Spleen (tissue), 11 donors: ENCODE measurements at regions not wholly inside any gene's neighbourhood (a gene's known extent, or its start where the extent isn't known, plus 50 kb on each side); places are given as distances from the start of the nearest gene placed in this dataset.

Experiments
- DNase-seq: peaks from one replicate; pipeline ENCODE4 v3.0.0-alpha.2; 2020
- H3K27ac ChIP-seq, 8 donors: fragments of 200-600 bp; sonication (generic) in 7 of 8; 1 replicate in 4 of 8; 2 replicates in 4 of 8; pipeline versions ENCODE4 v1.5.0 to v1.8.0; 2016 to 2021; ENCODE audit warnings: inconsistent platforms in 4 of 8, mild to moderate bottlenecking in 4 of 8, moderate library complexity in 1 of 8
- H3K27me3 ChIP-seq, 7 donors: fragments of 200-600 bp; sonication (generic) in 6 of 7; replicated peaks in 1 of 7; 1 replicate in 4 of 7; 2 replicates in 3 of 7; pipeline versions ENCODE4 v1.5.0 to v1.8.0; 2016 to 2021; ENCODE audit warnings: inconsistent platforms in 3 of 7, mild to moderate bottlenecking in 1 of 7
- H3K36me3 ChIP-seq, 6 donors: fragments of 200-600 bp; sonication (generic) in 5 of 6; 1 replicate in 4 of 6; 2 replicates in 2 of 6; pipeline versions ENCODE4 v1.5.0 to v1.8.0; 2016 to 2021; ENCODE audit warnings: inconsistent platforms in 2 of 6
- H3K4me1 ChIP-seq, 6 donors: fragments of 200-600 bp; sonication (generic) in 5 of 6; 1 replicate in 3 of 6; 2 replicates in 3 of 6; pipeline versions ENCODE4 v1.5.0 to v1.8.0; 2016 to 2021; ENCODE audit warnings: inconsistent platforms in 3 of 6
- H3K4me3 ChIP-seq, 8 donors: fragments of 200-600 bp; sonication (generic) in 7 of 8; 1 replicate in 4 of 8; 2 replicates in 4 of 8; pipeline versions ENCODE4 v1.5.0 to v1.8.0; 2016 to 2021; ENCODE audit warnings: inconsistent platforms in 4 of 8, mild to moderate bottlenecking in 4 of 8, moderate library complexity in 2 of 8
- H3K9me3 ChIP-seq, 8 donors: fragments of 200-600 bp; sonication (generic) in 7 of 8; 1 replicate in 4 of 8; 2 replicates in 4 of 8; pipeline versions ENCODE4 v1.5.0 to v1.8.0; 2016 to 2021; ENCODE audit warnings: inconsistent platforms in 4 of 8
- CTCF ChIP-seq, 11 experiments: fragments of 200-600 bp in 7 of 11; fragments of 450-650 bp in 4 of 11; sonication (generic) in 4 of 11; IDR thresholded peaks in 8 of 11; conservative IDR thresholded peaks in 3 of 11; 1 replicate in 7 of 11; 2 replicates in 4 of 11; pipeline versions ENCODE4 v1.4.0 to v1.8.0; 2016 to 2021; ENCODE audit warnings: antibody characterized with exemption in 11 of 11, inconsistent platforms in 4 of 11, mild to moderate bottlenecking in 1 of 11
- POLR2A ChIP-seq, 3 donors: fragments of 450-650 bp; IDR thresholded peaks; one replicate each; pipeline ENCODE4 v1.5.1; 2017; ENCODE audit warnings: antibody characterized with exemption in 3 of 3, mild to moderate bottlenecking in 1 of 3
- POLR2AphosphoS5 ChIP-seq, 3 donors: sonication (generic); formaldehyde crosslinking; IDR thresholded peaks; one replicate each; pipeline ENCODE4 v1.5.1; 2017; ENCODE audit warnings: antibody characterized with exemption in 3 of 3
- WGBS, 5 donors: extraction: QIAGEN DNeasy Blood & Tissue Kit in 3 of 5; methylation state at CpG; one replicate each; pipeline versions ENCODE4 v1.1.5 to v1.1.7; 2013 to 2018; 5-methylcytosine and 5-hydroxymethylcytosine counted together
- intact Hi-C: fragments of 100-400 bp; cut with DNase I; formaldehyde crosslinking; loops from one replicate; pipeline ENCODE4 v1.15.0; 2023; ENCODE audit warnings: low total_unique reads
- donor health status: healthy with polysubstance abuse.
- donor health status: DM: no; HTN: no; CAD: no; lungs with moderate emphysema.
- donor health status: DM: no; HTN: no; CAD: no.
- donor health status: Bipolar disorder and iron deficiency.
- donor health status: healthy.
- donor health status: DM: no; HTN: no; CAD: no.
- donor health status: DM: yes; HTN: yes; CAD: no.

- intact Hi-C loops: no loop called here
- Histone ChIP-seq H3K9me3 (peaks cover 0 to 4% (median 0%) of the 10 kb centered on the region in 8 donors), H3K4me1 (peaks cover 0 to 3% (median 0%) of the 10 kb centered on the region in 6 donors), H3K4me3 (no peak overlapping the region), H3K27me3 (peaks cover 0 to 44% (median 0%) of the 10 kb centered on the region in 7 donors), H3K27ac (no peak overlapping the region), H3K36me3 (no peaks in the 10 kb centered on the region)
- DNase-seq: no peak
- TF ChIP-seq POLR2A (IDR thresholded peaks at IDR 0.05): no peak
- TF ChIP-seq POLR2AphosphoS5 (IDR thresholded peaks at IDR 0.05): no peak
- no peak for TF ChIP-seq CTCF (IDR thresholded peaks at IDR 0.05 in 8 of 11, conservative IDR thresholded peaks at IDR 0.05 in 3 of 11)
- 33 to 54% (median 38%) methylated on average over 2 of the region's 2 CpGs for WGBS, 5 donors
Observed at GRCh38 chr16:86975445-86975844, 341.7 kb downstream of the C16orf95 start.

GRCh38 chr16:86977076-86977676 is 340.0 kb downstream of the C16orf95 start:
- peaks cover 0 to 37% (median 0%) of the 10 kb centered on the region in 7 donors for H3K27me3 ChIP-seq
- no peak for TF ChIP-seq POLR2AphosphoS5 (IDR thresholded peaks at IDR 0.05)
- TF ChIP-seq POLR2A (IDR thresholded peaks at IDR 0.05): no peak
- TF ChIP-seq CTCF (IDR thresholded peaks at IDR 0.05 in 8 of 11, conservative IDR thresholded peaks at IDR 0.05 in 3 of 11): no peak
- intact Hi-C loops: no loop called here
- H3K4me1 ChIP-seq: no peaks in the 10 kb centered on the region
- H3K4me3 ChIP-seq: no peak overlapping the region
- DNase-seq: no peak
- H3K36me3 ChIP-seq: no peaks in the 10 kb centered on the region
- H3K9me3 ChIP-seq: peaks cover 0 to 4% (median 0%) of the 10 kb centered on the region in 8 donors
- 85 to 92% (median 87%) methylated on average over 10 to 17 of the region's 17 CpGs for WGBS, 5 donors
- H3K27ac ChIP-seq: no peak overlapping the region

GRCh38 chr16:86978445-86979030 is 338.7 kb downstream of the C16orf95 start:
- WGBS, 5 donors: 73 to 87% (median 82%) methylated on average over 10 to 12 of the region's 12 CpGs
- TF ChIP-seq CTCF (IDR thresholded peaks at IDR 0.05 in 8 of 11, conservative IDR thresholded peaks at IDR 0.05 in 3 of 11) (no peak), POLR2AphosphoS5 (IDR thresholded peaks at IDR 0.05) (no peak), POLR2A (IDR thresholded peaks at IDR 0.05) (no peak)
- DNase-seq: no peak
- intact Hi-C loops: no loop called here
- no peak overlapping the region for H3K4me3 ChIP-seq
- H3K4me1 ChIP-seq: no peaks in the 10 kb centered on the region
- H3K9me3 ChIP-seq: peaks cover 0 to 4% (median 0%) of the 10 kb centered on the region in 8 donors
- peaks cover 0 to 37% (median 0%) of the 10 kb centered on the region in 7 donors for H3K27me3 ChIP-seq
- no peak overlapping the region for H3K27ac ChIP-seq
- no peaks in the 10 kb centered on the region for H3K36me3 ChIP-seq

GRCh38 chr16:86979061-86979460 is 338.1 kb downstream of the C16orf95 start:
- peaks cover 0 to 36% (median 0%) of the 10 kb centered on the region in 7 donors for H3K27me3 ChIP-seq
- H3K27ac ChIP-seq: no peak overlapping the region
- TF ChIP-seq CTCF (IDR thresholded peaks at IDR 0.05 in 8 of 11, conservative IDR thresholded peaks at IDR 0.05 in 3 of 11) (no peak), POLR2A (IDR thresholded peaks at IDR 0.05) (no peak), POLR2AphosphoS5 (IDR thresholded peaks at IDR 0.05) (no peak)
- WGBS, 5 donors: 85 to 93% (median 87%) methylated on average over 6 of the region's 6 CpGs
- H3K4me1 ChIP-seq: no peaks in the 10 kb centered on the region
- no peak for DNase-seq
- intact Hi-C loops: no loop called here
- peaks cover 0 to 3% (median 0%) of the 10 kb centered on the region in 8 donors for H3K9me3 ChIP-seq
- no peak overlapping the region for H3K4me3 ChIP-seq
- H3K36me3 ChIP-seq: no peaks in the 10 kb centered on the region
